Peyer's patch (tissue), 4 donors: ENCODE measurements at regions not wholly inside any gene's neighbourhood (a gene's known extent, or its start where the extent isn't known, plus 50 kb on each side); places are given as distances from the start of the nearest gene placed in this dataset.

Experiments used
- DNase-seq, 3 donors: peaks; one replicate each; pipeline ENCODE4 v3.0.0-alpha.2; 2017 to 2019
- H3K27ac ChIP-seq, 4 donors: fragments of 200-600 bp; sonication (generic); one replicate each; pipeline ENCODE4 v1.5.1; 2016 to 2019
- H3K27me3 ChIP-seq, 2 donors: fragments of 200-600 bp; sonication (generic); one replicate each; pipeline ENCODE4 v1.5.1; 2019
- H3K36me3 ChIP-seq, 3 donors: fragments of 200-600 bp; sonication (generic); one replicate each; pipeline ENCODE4 v1.5.1; 2016 to 2019
- H3K4me1 ChIP-seq, 4 donors: fragments of 200-600 bp; sonication (generic); one replicate each; pipeline ENCODE4 v1.5.1; 2016 to 2019
- H3K4me3 ChIP-seq, 4 donors: fragments of 200-600 bp; sonication (generic); 1 replicate in 3 of 4; 2 replicates in 1 of 4; pipeline ENCODE4 v1.5.1; 2016 to 2019; ENCODE audit warnings: mild to moderate bottlenecking in 1 of 4
- H3K9me3 ChIP-seq, 4 donors: fragments of 200-600 bp; sonication (generic); one replicate each; pipeline ENCODE4 v1.5.1; 2016 to 2019; ENCODE audit warnings: mild to moderate bottlenecking in 1 of 4
- POLR2A ChIP-seq, 2 donors: fragments of 450-650 bp; IDR thresholded peaks; one replicate each; pipeline ENCODE4 v1.5.1; 2017; ENCODE audit warnings: antibody characterized with exemption in 2 of 2, mild to moderate bottlenecking in 2 of 2, moderate library complexity in 2 of 2
- TF ChIP-seq, protein P1 (sequence below), 6 experiments: fragments of 450-650 bp in 4 of 6; fragments of 200-600 bp in 2 of 6; sonication (generic) in 1 of 6; IDR thresholded peaks; one replicate each; pipeline ENCODE4 v1.5.1; 2017 to 2019; ENCODE audit warnings: antibody characterized with exemption in 6 of 6, mild to moderate bottlenecking in 3 of 6, moderate library complexity in 1 of 6

- H3K27ac ChIP-seq: no peak overlapping the region
- no peak overlapping the region for H3K4me3 ChIP-seq
- DNase-seq: peak in 2 of 3 donors; percentile 17 to 71
- no peaks in the 10 kb centered on the region for H3K27me3 ChIP-seq
- TF ChIP-seq, protein P1, sequence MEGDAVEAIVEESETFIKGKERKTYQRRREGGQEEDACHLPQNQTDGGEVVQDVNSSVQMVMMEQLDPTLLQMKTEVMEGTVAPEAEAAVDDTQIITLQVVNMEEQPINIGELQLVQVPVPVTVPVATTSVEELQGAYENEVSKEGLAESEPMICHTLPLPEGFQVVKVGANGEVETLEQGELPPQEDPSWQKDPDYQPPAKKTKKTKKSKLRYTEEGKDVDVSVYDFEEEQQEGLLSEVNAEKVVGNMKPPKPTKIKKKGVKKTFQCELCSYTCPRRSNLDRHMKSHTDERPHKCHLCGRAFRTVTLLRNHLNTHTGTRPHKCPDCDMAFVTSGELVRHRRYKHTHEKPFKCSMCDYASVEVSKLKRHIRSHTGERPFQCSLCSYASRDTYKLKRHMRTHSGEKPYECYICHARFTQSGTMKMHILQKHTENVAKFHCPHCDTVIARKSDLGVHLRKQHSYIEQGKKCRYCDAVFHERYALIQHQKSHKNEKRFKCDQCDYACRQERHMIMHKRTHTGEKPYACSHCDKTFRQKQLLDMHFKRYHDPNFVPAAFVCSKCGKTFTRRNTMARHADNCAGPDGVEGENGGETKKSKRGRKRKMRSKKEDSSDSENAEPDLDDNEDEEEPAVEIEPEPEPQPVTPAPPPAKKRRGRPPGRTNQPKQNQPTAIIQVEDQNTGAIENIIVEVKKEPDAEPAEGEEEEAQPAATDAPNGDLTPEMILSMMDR (IDR thresholded peaks at IDR 0.05): no peak
- no peak for TF ChIP-seq POLR2A (IDR thresholded peaks at IDR 0.05)
- no peaks in the 10 kb centered on the region for H3K36me3 ChIP-seq
- H3K9me3 ChIP-seq: no peaks in the 10 kb centered on the region
- peaks cover 0 to 7% (median 0%) of the 10 kb centered on the region in 4 donors for H3K4me1 ChIP-seq
These were observed 370.8 kb downstream of the OSR1 start for GRCh38 chr2:18987592-18988073.

DNA sequence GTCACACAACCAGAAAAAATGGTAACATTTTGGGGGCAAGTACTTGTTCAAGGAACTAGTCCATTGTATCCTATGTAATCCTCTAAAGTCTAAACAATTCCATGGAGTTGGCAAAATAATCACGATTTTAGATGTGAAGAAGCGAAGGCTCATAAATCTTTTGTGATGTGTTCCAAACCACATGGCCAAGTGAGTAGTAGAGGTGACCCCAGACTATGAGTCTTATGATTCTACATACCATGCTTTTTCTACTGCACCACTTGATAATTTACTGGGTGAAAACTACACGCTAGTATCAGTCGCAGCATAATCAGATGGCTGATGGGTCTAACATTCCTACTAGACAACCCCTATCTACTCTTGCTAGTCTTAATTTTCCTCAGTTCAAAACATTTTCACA, 371.4 kb downstream of the OSR1 start:
- no peak overlapping the region for H3K4me3 ChIP-seq
- no peaks in the 10 kb centered on the region for H3K9me3 ChIP-seq
- peaks cover 0 to 6% (median 0%) of the 10 kb centered on the region in 4 donors for H3K4me1 ChIP-seq
- H3K27ac ChIP-seq: no peak overlapping the region
- no peaks in the 10 kb centered on the region for H3K36me3 ChIP-seq
- no peaks in the 10 kb centered on the region for H3K27me3 ChIP-seq
- TF ChIP-seq, protein P1 (IDR thresholded peaks at IDR 0.05): no peak
- TF ChIP-seq POLR2A (IDR thresholded peaks at IDR 0.05): no peak
- no peak for DNase-seq

GRCh38 chr2:18986046-18986445, 372.4 kb downstream of the OSR1 start:
- no peak for DNase-seq
- TF ChIP-seq POLR2A (IDR thresholded peaks at IDR 0.05): no peak
- TF ChIP-seq, protein P1 (IDR thresholded peaks at IDR 0.05): no peak
- no peak overlapping the region for H3K27ac ChIP-seq
- H3K4me1 ChIP-seq: no peaks in the 10 kb centered on the region
- H3K36me3 ChIP-seq: no peaks in the 10 kb centered on the region
- no peaks in the 10 kb centered on the region for H3K27me3 ChIP-seq
- no peak overlapping the region for H3K4me3 ChIP-seq
- H3K9me3 ChIP-seq: no peaks in the 10 kb centered on the region

DNA sequence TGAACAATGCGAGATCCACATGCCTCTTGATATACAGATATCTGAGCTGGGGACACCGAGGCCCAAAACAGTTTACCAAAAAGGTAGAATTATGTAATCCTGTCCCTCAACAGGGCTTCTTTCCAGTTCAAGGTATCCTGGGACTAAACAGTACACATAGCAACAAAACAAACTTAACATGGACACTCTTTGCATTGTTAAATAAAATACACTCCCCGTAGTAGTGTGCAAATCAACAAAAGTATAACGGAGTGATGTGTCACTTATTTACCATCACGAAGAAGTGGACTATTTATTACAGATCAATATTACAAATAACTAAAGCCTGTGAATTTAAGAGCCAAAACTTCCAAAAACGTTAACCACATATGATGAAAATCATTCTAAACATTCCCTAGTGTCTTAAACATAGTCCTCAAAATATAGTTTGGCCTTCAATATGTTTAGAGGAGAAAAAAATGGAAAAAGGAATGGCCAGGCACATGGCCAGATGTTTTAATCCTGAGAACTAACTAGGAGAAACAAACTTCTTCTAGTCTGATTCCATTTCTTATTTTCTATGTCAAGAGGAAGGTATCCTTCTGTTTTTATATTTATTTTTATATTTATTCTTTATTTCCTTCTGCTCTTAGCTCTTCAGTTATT, 377.5 kb downstream of the OSR1 start:
- H3K36me3 ChIP-seq: no peaks in the 10 kb centered on the region
- TF ChIP-seq, protein P1 (IDR thresholded peaks at IDR 0.05): no peak
- no peak for TF ChIP-seq POLR2A (IDR thresholded peaks at IDR 0.05)
- peaks cover 0 to under 1% (median 0%) of the 10 kb centered on the region in 4 donors for H3K4me1 ChIP-seq
- H3K9me3 ChIP-seq: no peaks in the 10 kb centered on the region
- DNase-seq: no peak
- no peak overlapping the region for H3K4me3 ChIP-seq
- H3K27ac ChIP-seq: no peak overlapping the region
- H3K27me3 ChIP-seq: no peaks in the 10 kb centered on the region

GRCh38 chr2:18980104-18980785, 378.2 kb downstream of the OSR1 start:
- Histone ChIP-seq H3K36me3 (no peaks in the 10 kb centered on the region), H3K9me3 (no peaks in the 10 kb centered on the region), H3K4me3 (no peak overlapping the region), H3K27me3 (no peaks in the 10 kb centered on the region), H3K27ac (no peak overlapping the region), H3K4me1 (peaks cover 0 to 6% (median 0%) of the 10 kb centered on the region in 4 donors)
- TF ChIP-seq POLR2A (IDR thresholded peaks at IDR 0.05): no peak
- TF ChIP-seq, protein P1 (IDR thresholded peaks at IDR 0.05): no peak
- DNase-seq: no peak
